OCI-LY3 (cell line): ENCODE measurements at regions not wholly inside any gene's neighbourhood (a gene's known extent, or its start where the extent isn't known, plus 50 kb on each side); places are given as distances from the start of the nearest gene placed in this dataset.

Source experiments
- EZH2phosphoT487 ChIP-seq: fragments of 200-600 bp; shearing (Covaris generic); IDR thresholded peaks from 2 replicates; pipeline ENCODE4 v1.6.1; 2018; ENCODE audit warnings: antibody characterized with exemption, mixed run types, low read depth
- TF ChIP-seq, protein P1 (sequence below): fragments of 200-600, 300-600 bp; sonication (generic); IDR thresholded peaks from 2 replicates; pipeline ENCODE4 v1.5.1; 2014; ENCODE audit warnings: antibody characterized with exemption, low read length, low read depth

DNA sequence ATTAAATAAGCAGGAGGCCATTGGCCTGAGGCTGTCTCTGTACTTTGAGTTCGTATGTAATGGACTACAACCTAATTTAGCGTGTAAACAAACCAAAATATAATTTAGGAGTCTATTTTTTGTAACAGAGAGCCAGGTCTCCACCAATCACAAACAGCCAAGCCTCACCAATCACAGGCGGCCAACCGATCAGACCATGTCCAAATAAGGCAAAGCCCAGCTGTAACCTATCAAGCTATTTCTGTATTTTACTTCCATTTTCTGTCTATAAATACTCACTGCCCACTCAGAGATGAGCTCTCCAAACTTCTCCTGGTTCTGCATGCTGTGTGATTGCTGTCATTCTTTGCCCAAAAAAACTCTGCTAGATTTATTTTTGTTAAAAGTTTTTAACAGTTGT, 322.7 kb downstream of the NPIPA8 start:
- TF ChIP-seq, protein P1, sequence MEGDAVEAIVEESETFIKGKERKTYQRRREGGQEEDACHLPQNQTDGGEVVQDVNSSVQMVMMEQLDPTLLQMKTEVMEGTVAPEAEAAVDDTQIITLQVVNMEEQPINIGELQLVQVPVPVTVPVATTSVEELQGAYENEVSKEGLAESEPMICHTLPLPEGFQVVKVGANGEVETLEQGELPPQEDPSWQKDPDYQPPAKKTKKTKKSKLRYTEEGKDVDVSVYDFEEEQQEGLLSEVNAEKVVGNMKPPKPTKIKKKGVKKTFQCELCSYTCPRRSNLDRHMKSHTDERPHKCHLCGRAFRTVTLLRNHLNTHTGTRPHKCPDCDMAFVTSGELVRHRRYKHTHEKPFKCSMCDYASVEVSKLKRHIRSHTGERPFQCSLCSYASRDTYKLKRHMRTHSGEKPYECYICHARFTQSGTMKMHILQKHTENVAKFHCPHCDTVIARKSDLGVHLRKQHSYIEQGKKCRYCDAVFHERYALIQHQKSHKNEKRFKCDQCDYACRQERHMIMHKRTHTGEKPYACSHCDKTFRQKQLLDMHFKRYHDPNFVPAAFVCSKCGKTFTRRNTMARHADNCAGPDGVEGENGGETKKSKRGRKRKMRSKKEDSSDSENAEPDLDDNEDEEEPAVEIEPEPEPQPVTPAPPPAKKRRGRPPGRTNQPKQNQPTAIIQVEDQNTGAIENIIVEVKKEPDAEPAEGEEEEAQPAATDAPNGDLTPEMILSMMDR: no peak
- TF ChIP-seq EZH2phosphoT487: no peak
